ENCODE measurements at regions not wholly inside any gene's neighbourhood (a gene's known extent, or its start where the extent isn't known, plus 50 kb on each side); places are given as distances from the start of the nearest gene placed in this dataset.

- Histone ChIP-seq H3K4me3 (ENCODE audit: low read length in 3 of 3) (no peak overlapping the region), H3K27ac (ENCODE audit: low read depth, low read length) (no peak overlapping the region), H3K9ac (ENCODE audit: low read depth in 1 of 3, low read length in 3 of 3) (no peak overlapping the region), H3K4me1 (ENCODE audit: control insufficient read depth in 3 of 3, insufficient read depth in 3 of 3, low read length in 3 of 3) (no peaks in the 10 kb centered on the region), H3K36me3 (ENCODE audit: control insufficient read depth in 3 of 3, insufficient read depth in 3 of 3, low read length in 3 of 3) (no peaks in the 10 kb centered on the region), H3K27me3 (ENCODE audit: control insufficient read depth in 3 of 3, insufficient read depth in 3 of 3, low read length in 3 of 3) (no peaks in the 10 kb centered on the region), H3K9me3 (ENCODE audit: control insufficient read depth in 3 of 3, low read length in 3 of 3) (no peaks in the 10 kb centered on the region)
Observed at GRCh38 chr10:7092603-7093002, 318.2 kb downstream of the SFMBT2 start.

- Histone ChIP-seq H3K27ac (ENCODE audit: low read depth, low read length) (no peak overlapping the region), H3K4me1 (ENCODE audit: control insufficient read depth in 3 of 3, insufficient read depth in 3 of 3, low read length in 3 of 3) (peaks cover 0 to 7% (median 0%) of the 10 kb centered on the region in 3 donors), H3K36me3 (ENCODE audit: control insufficient read depth in 3 of 3, insufficient read depth in 3 of 3, low read length in 3 of 3) (no peaks in the 10 kb centered on the region), H3K9ac (ENCODE audit: low read depth in 1 of 3, low read length in 3 of 3) (no peak overlapping the region), H3K4me3 (ENCODE audit: low read length in 3 of 3) (no peak overlapping the region), H3K9me3 (ENCODE audit: control insufficient read depth in 3 of 3, low read length in 3 of 3) (peaks cover 0 to 2% (median 0%) of the 10 kb centered on the region in 3 donors), H3K27me3 (ENCODE audit: control insufficient read depth in 3 of 3, insufficient read depth in 3 of 3, low read length in 3 of 3) (no peaks in the 10 kb centered on the region)
Observed at GRCh38 chr10:7090529-7090928, 320.3 kb downstream of the SFMBT2 start.

DNA sequence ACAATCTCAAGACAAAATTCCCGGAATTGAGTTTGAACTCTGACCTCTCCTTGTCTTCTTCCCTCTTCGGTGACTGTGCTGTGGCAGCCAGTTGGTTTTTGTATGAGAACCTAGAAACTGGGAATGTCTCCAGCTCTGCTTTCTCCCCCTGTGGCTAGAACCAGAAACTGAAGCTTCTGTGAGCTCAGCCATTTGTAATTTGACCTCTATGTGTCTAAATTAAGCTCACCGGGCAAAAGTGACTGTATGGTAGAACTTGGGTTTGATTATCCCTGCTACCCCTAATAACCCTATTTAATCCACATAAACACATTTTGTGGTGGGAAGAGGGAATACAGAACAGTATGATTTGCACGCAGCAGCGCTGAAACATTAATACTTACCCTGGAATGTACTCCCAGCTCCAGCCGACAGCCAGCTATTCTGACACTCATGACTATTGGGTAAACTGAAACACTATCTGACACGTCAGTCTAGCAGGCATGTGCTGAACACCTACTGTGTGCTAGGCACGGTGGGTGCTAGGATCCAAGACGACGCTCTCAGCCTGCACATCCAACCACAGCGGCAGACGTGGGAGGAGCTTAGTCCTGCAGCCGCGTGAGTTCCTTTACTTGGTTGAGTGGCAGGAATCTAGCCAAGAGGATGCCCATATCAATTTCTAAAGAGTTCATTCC is 324.8 kb downstream of the SFMBT2 start:
- H3K9me3 ChIP-seq (ENCODE audit: control insufficient read depth in 3 of 3, low read length in 3 of 3) = peaks cover 0 to 2% (median 0%) of the 10 kb centered on the region in 3 donors
- peak overlapping the region in 2 of 3 donors; percentile 35 to 41 for H3K4me3 ChIP-seq (ENCODE audit: low read length in 3 of 3)
- H3K9ac ChIP-seq (ENCODE audit: low read depth in 1 of 3, low read length in 3 of 3) = peak overlapping the region in 2 of 3 donors; percentile 13 to 41
- H3K27me3 ChIP-seq (ENCODE audit: control insufficient read depth in 3 of 3, insufficient read depth in 3 of 3, low read length in 3 of 3) = no peaks in the 10 kb centered on the region
- H3K27ac ChIP-seq (ENCODE audit: low read depth, low read length) = peak overlapping the region; percentile 62
- peaks cover 4 to 20% (median 8%) of the 10 kb centered on the region in 3 donors for H3K4me1 ChIP-seq (ENCODE audit: control insufficient read depth in 3 of 3, insufficient read depth in 3 of 3, low read length in 3 of 3)
- no peaks in the 10 kb centered on the region for H3K36me3 ChIP-seq (ENCODE audit: control insufficient read depth in 3 of 3, insufficient read depth in 3 of 3, low read length in 3 of 3)

- peaks cover 4 to 20% (median 8%) of the 10 kb centered on the region in 3 donors for H3K4me1 ChIP-seq (ENCODE audit: control insufficient read depth in 3 of 3, insufficient read depth in 3 of 3, low read length in 3 of 3)
- no peak overlapping the region for H3K9ac ChIP-seq (ENCODE audit: low read depth in 1 of 3, low read length in 3 of 3)
- peak overlapping the region in 2 of 3 donors; percentile 2 to 35 for H3K4me3 ChIP-seq (ENCODE audit: low read length in 3 of 3)
- no peaks in the 10 kb centered on the region for H3K36me3 ChIP-seq (ENCODE audit: control insufficient read depth in 3 of 3, insufficient read depth in 3 of 3, low read length in 3 of 3)
- H3K9me3 ChIP-seq (ENCODE audit: control insufficient read depth in 3 of 3, low read length in 3 of 3) = peaks cover 0 to 2% (median 0%) of the 10 kb centered on the region in 3 donors
- H3K27ac ChIP-seq (ENCODE audit: low read depth, low read length) = peak overlapping the region; percentile 62
- H3K27me3 ChIP-seq (ENCODE audit: control insufficient read depth in 3 of 3, insufficient read depth in 3 of 3, low read length in 3 of 3) = no peaks in the 10 kb centered on the region
Observed at GRCh38 chr10:7085147-7085912, 325.5 kb downstream of the SFMBT2 start.

- Histone ChIP-seq H3K9me3 (ENCODE audit: control insufficient read depth in 3 of 3, low read length in 3 of 3) (peaks cover 0 to 2% (median 0%) of the 10 kb centered on the region in 3 donors), H3K36me3 (ENCODE audit: control insufficient read depth in 3 of 3, insufficient read depth in 3 of 3, low read length in 3 of 3) (no peaks in the 10 kb centered on the region), H3K27me3 (ENCODE audit: control insufficient read depth in 3 of 3, insufficient read depth in 3 of 3, low read length in 3 of 3) (no peaks in the 10 kb centered on the region), H3K27ac (ENCODE audit: low read depth, low read length) (no peak overlapping the region), H3K4me1 (ENCODE audit: control insufficient read depth in 3 of 3, insufficient read depth in 3 of 3, low read length in 3 of 3) (peaks cover 4 to 20% (median 8%) of the 10 kb centered on the region in 3 donors), H3K9ac (ENCODE audit: low read depth in 1 of 3, low read length in 3 of 3) (no peak overlapping the region), H3K4me3 (ENCODE audit: low read length in 3 of 3) (no peak overlapping the region)
Observed at GRCh38 chr10:7084280-7085005, 326.4 kb downstream of the SFMBT2 start.

DNA sequence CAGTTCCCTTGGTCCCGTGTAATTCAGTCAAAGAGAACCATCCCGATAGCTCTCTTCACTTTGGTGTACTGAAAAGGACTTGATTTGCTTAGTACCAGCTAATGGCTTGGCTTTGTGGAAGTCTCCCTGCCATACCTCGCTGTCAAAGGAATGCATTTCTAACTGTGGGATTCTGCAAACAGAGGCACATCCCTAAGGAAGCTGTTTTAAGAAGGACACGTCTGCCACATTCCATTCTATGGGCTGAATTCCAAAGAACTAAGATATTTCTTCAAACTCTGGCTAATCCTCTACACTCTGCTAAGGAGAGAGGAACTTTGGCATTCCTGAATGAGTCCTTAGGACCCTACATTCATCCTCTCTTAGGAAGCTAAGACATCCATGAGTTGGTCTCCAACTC is 327.9 kb downstream of the SFMBT2 start:
- no peaks in the 10 kb centered on the region for H3K36me3 ChIP-seq (ENCODE audit: control insufficient read depth in 3 of 3, insufficient read depth in 3 of 3, low read length in 3 of 3)
- no peak overlapping the region for H3K9ac ChIP-seq (ENCODE audit: low read depth in 1 of 3, low read length in 3 of 3)
- H3K4me1 ChIP-seq (ENCODE audit: control insufficient read depth in 3 of 3, insufficient read depth in 3 of 3, low read length in 3 of 3) = peaks cover 4 to 20% (median 8%) of the 10 kb centered on the region in 3 donors
- peaks cover 0 to 2% (median 0%) of the 10 kb centered on the region in 3 donors for H3K9me3 ChIP-seq (ENCODE audit: control insufficient read depth in 3 of 3, low read length in 3 of 3)
- no peak overlapping the region for H3K27ac ChIP-seq (ENCODE audit: low read depth, low read length)
- no peak overlapping the region for H3K4me3 ChIP-seq (ENCODE audit: low read length in 3 of 3)
- H3K27me3 ChIP-seq (ENCODE audit: control insufficient read depth in 3 of 3, insufficient read depth in 3 of 3, low read length in 3 of 3) = no peaks in the 10 kb centered on the region

- Histone ChIP-seq H3K27ac (ENCODE audit: low read depth, low read length) (no peak overlapping the region), H3K4me3 (ENCODE audit: low read length in 3 of 3) (no peak overlapping the region), H3K27me3 (ENCODE audit: control insufficient read depth in 3 of 3, insufficient read depth in 3 of 3, low read length in 3 of 3) (peaks cover 0 to 11% (median 6%) of the 10 kb centered on the region in 3 donors), H3K9me3 (ENCODE audit: control insufficient read depth in 3 of 3, low read length in 3 of 3) (no peaks in the 10 kb centered on the region), H3K4me1 (ENCODE audit: control insufficient read depth in 3 of 3, insufficient read depth in 3 of 3, low read length in 3 of 3) (peaks cover 0 to 2% (median 0%) of the 10 kb centered on the region in 3 donors), H3K9ac (ENCODE audit: low read depth in 1 of 3, low read length in 3 of 3) (no peak overlapping the region), H3K36me3 (ENCODE audit: control insufficient read depth in 3 of 3, insufficient read depth in 3 of 3, low read length in 3 of 3) (no peaks in the 10 kb centered on the region)
Observed at GRCh38 chr10:7077880-7078279, 333.0 kb downstream of the SFMBT2 start.

- Histone ChIP-seq H3K27ac (ENCODE audit: low read depth, low read length) (no peak overlapping the region), H3K9ac (ENCODE audit: low read depth in 1 of 3, low read length in 3 of 3) (no peak overlapping the region), H3K36me3 (ENCODE audit: control insufficient read depth in 3 of 3, insufficient read depth in 3 of 3, low read length in 3 of 3) (no peaks in the 10 kb centered on the region), H3K4me3 (ENCODE audit: low read length in 3 of 3) (no peak overlapping the region), H3K4me1 (ENCODE audit: control insufficient read depth in 3 of 3, insufficient read depth in 3 of 3, low read length in 3 of 3) (peaks cover 0 to 2% (median 0%) of the 10 kb centered on the region in 3 donors), H3K9me3 (ENCODE audit: control insufficient read depth in 3 of 3, low read length in 3 of 3) (no peaks in the 10 kb centered on the region), H3K27me3 (ENCODE audit: control insufficient read depth in 3 of 3, insufficient read depth in 3 of 3, low read length in 3 of 3) (peaks cover 0 to 11% (median 6%) of the 10 kb centered on the region in 3 donors)
Observed at GRCh38 chr10:7075851-7076250, 335.0 kb downstream of the SFMBT2 start.

GRCh38 chr10:7075110-7075509 is 335.7 kb downstream of the SFMBT2 start:
- no peak overlapping the region for H3K9ac ChIP-seq (ENCODE audit: low read depth in 1 of 3, low read length in 3 of 3)

More at GRCh38 chr10:7075110-7075509, 335.7 kb downstream of the SFMBT2 start:
- Histone ChIP-seq H3K27ac (ENCODE audit: low read depth, low read length) (no peak overlapping the region), H3K4me1 (ENCODE audit: control insufficient read depth in 3 of 3, insufficient read depth in 3 of 3, low read length in 3 of 3) (peaks cover 0 to 2% (median 0%) of the 10 kb centered on the region in 3 donors), H3K27me3 (ENCODE audit: control insufficient read depth in 3 of 3, insufficient read depth in 3 of 3, low read length in 3 of 3) (peaks cover 0 to 13% (median 6%) of the 10 kb centered on the region in 3 donors), H3K4me3 (ENCODE audit: low read length in 3 of 3) (no peak overlapping the region), H3K9me3 (ENCODE audit: control insufficient read depth in 3 of 3, low read length in 3 of 3) (no peaks in the 10 kb centered on the region), H3K36me3 (ENCODE audit: control insufficient read depth in 3 of 3, insufficient read depth in 3 of 3, low read length in 3 of 3) (no peaks in the 10 kb centered on the region)
